Caco-2 (cell line): ENCODE measurements at regions not wholly inside any gene's neighbourhood (a gene's known extent, or its start where the extent isn't known, plus 50 kb on each side); places are given as distances from the start of the nearest gene placed in this dataset.
"Not testable (repeated sequence)": the region's sequence is repeated elsewhere in the genome, so short reads cannot be mapped to it uniquely, and the experiment has no call there.

ENCODE experiments used
- BruUV-seq: library from RNA; stranded (reverse); fragments of 400-500 nt; replicated peaks from 2 replicates; lab custom pipeline; 2021; lab: Mats Ljungman, UMichigan
- CTCF ChIA-PET: fragments of 300-600 bp; sonication (Branson Sonifier 250); formaldehyde crosslinking; loops from one replicate; lab custom pipeline; 2022; ENCODE audit warnings: antibody characterized with exemption; lab: Charles Lee
- POLR2A ChIA-PET: fragments of 300-600 bp; sonication (Branson Sonifier 250); formaldehyde crosslinking; loops from one replicate; lab custom pipeline; 2022; ENCODE audit warnings: antibody characterized with exemption; lab: Charles Lee
- DNase-seq, 2 experiments: peaks; one replicate each; pipeline versions ENCODE4 v3.0.0 to v3.0.0-alpha.2; 2020 to 2022
- H3K27me3 ChIP-seq: replicated peaks from 2 replicates; pipeline ENCODE4 v1.6.0; 2011; ENCODE audit warnings: low read length; ENCODE audit not compliant: control insufficient read depth, insufficient read depth
- H3K36me3 ChIP-seq: 2 replicates; pipeline ENCODE4 v1.5.1; 2011; ENCODE audit warnings: low read length; ENCODE audit not compliant: control insufficient read depth, insufficient read depth
- H3K4me1 ChIP-seq: fragments of 250-450 bp; sonication (Bioruptor Pico); 2 replicates; pipeline ENCODE4 v1.5.1; 2020; ENCODE audit warnings: mild to moderate bottlenecking
- H3K4me3 ChIP-seq: 2 replicates; pipeline ENCODE4 v1.5.1; 2011; ENCODE audit warnings: low read depth, mild to moderate bottlenecking, control low read depth, low read length
- H3K9me3 ChIP-seq: fragments of 250-450 bp; sonication (Bioruptor Pico); 2 replicates; pipeline ENCODE4 v1.5.1; 2020; ENCODE audit warnings: mild to moderate bottlenecking, moderate library complexity
- H3K27ac Mint-ChIP-seq: one replicate; pipeline ENCODE4 v1.8.0; 2022; ENCODE audit warnings: mixed read lengths; ENCODE audit not compliant: unreplicated experiment
- H3K27me3 Mint-ChIP-seq: one replicate; pipeline ENCODE4 v1.8.0; 2022; ENCODE audit warnings: mixed read lengths; ENCODE audit not compliant: insufficient read depth, unreplicated experiment
- H3K36me3 Mint-ChIP-seq: one replicate; pipeline ENCODE4 v1.8.0; 2022; ENCODE audit warnings: mild to moderate bottlenecking, mixed read lengths; ENCODE audit not compliant: insufficient read depth, unreplicated experiment
- H3K4me1 Mint-ChIP-seq: one replicate; pipeline ENCODE4 v1.8.0; 2022; ENCODE audit warnings: low read depth, mixed read lengths; ENCODE audit not compliant: unreplicated experiment
- H3K4me3 Mint-ChIP-seq: one replicate; pipeline ENCODE4 v1.8.0; 2022; ENCODE audit warnings: mild to moderate bottlenecking, moderate library complexity, mixed read lengths; ENCODE audit not compliant: unreplicated experiment
- H3K9me3 Mint-ChIP-seq: one replicate; pipeline ENCODE4 v1.8.0; 2022; ENCODE audit warnings: mixed read lengths; ENCODE audit not compliant: unreplicated experiment
- intact Hi-C: fragments of 100-400 bp; cut with micrococcal nuclease; formaldehyde crosslinking; loops from one replicate; pipeline ENCODE4 v1.10.0; 2022; ENCODE audit not compliant: unreplicated experiment
- TF ChIP-seq, protein P1 (sequence below), 2 experiments: fragments of 200-600 bp in 1 of 2; IDR thresholded peaks; 1 replicate in 1 of 2; 2 replicates in 1 of 2; pipeline versions ENCODE4 v1.5.1 to v1.8.0; 2011 to 2022; ENCODE audit warnings: antibody characterized with exemption in 1 of 2, control low read depth in 1 of 2, inconsistent platforms in 1 of 2, low read depth in 1 of 2, low read length in 1 of 2, mild to moderate bottlenecking in 1 of 2, moderate library complexity in 1 of 2; ENCODE audit not compliant: insufficient read depth in 1 of 2, severe bottlenecking in 1 of 2, unreplicated experiment in 1 of 2

- ChIA-PET CTCF (no interaction called here), POLR2A (no interaction called here)
- H3K4me3 Mint-ChIP-seq, result no peak overlapping the region
- Histone ChIP-seq H3K4me1 (no peaks in the 10 kb centered on the region), H3K27me3 (no peaks in the 10 kb centered on the region; the same call in 1 of the 2 replicates), H3K9me3 (no peaks in the 10 kb centered on the region), H3K36me3 (no peaks in the 10 kb centered on the region), H3K4me3 (no peak overlapping the region)
- BruUV-seq, result no TSS peak
- TF ChIP-seq, protein P1, sequence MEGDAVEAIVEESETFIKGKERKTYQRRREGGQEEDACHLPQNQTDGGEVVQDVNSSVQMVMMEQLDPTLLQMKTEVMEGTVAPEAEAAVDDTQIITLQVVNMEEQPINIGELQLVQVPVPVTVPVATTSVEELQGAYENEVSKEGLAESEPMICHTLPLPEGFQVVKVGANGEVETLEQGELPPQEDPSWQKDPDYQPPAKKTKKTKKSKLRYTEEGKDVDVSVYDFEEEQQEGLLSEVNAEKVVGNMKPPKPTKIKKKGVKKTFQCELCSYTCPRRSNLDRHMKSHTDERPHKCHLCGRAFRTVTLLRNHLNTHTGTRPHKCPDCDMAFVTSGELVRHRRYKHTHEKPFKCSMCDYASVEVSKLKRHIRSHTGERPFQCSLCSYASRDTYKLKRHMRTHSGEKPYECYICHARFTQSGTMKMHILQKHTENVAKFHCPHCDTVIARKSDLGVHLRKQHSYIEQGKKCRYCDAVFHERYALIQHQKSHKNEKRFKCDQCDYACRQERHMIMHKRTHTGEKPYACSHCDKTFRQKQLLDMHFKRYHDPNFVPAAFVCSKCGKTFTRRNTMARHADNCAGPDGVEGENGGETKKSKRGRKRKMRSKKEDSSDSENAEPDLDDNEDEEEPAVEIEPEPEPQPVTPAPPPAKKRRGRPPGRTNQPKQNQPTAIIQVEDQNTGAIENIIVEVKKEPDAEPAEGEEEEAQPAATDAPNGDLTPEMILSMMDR (IDR thresholded peaks at IDR 0.05; ENCODE audit: insufficient read depth in 1 of 2, low read depth in 1 of 2, low read length in 1 of 2, severe bottlenecking in 1 of 2, unreplicated experiment in 1 of 2), result no peak
- DNase-seq, result peak in 1 of 2 experiments; percentile 16
- peaks cover 6% of the 10 kb centered on the region for H3K27me3 Mint-ChIP-seq
- intact Hi-C loops, result no loop called here
- no peaks in the 10 kb centered on the region for H3K4me1 Mint-ChIP-seq
- H3K36me3 Mint-ChIP-seq, result no peaks in the 10 kb centered on the region
- H3K27ac Mint-ChIP-seq, result no peak overlapping the region
- no peaks in the 10 kb centered on the region for H3K9me3 Mint-ChIP-seq
Observed at GRCh38 chr20:60104993-60105803, 147.0 kb downstream of the CDH26 start.

- H3K4me3 Mint-ChIP-seq, BruUV-seq, H3K4me3 ChIP-seq, H3K4me1 ChIP-seq, CTCF ChIA-PET, POLR2A ChIA-PET, intact Hi-C loops, H3K27me3 ChIP-seq, H3K27ac Mint-ChIP-seq, H3K36me3 ChIP-seq, H3K4me1 Mint-ChIP-seq, H3K9me3 Mint-ChIP-seq, H3K9me3 ChIP-seq, H3K36me3 Mint-ChIP-seq: not testable (repeated sequence)
- H3K27me3 Mint-ChIP-seq, result peaks cover 12% of the 10 kb centered on the region
- DNase-seq, result peak in 1 of 2 experiments; percentile 7
Observed at GRCh38 chr20:60106186-60106585, 148.0 kb downstream of the CDH26 start.

GRCh38 chr20:60107621-60108390 lies 149.6 kb downstream of the CDH26 start:
- H3K27me3 Mint-ChIP-seq, result peaks cover 14% of the 10 kb centered on the region
- H3K36me3 ChIP-seq, result no peaks in the 10 kb centered on the region

More at GRCh38 chr20:60107621-60108390, 149.6 kb downstream of the CDH26 start:
- Histone ChIP-seq H3K27me3 (no peaks in the 10 kb centered on the region; the same call in 1 of the 2 replicates), H3K4me3 (no peak overlapping the region), H3K9me3 (no peaks in the 10 kb centered on the region), H3K4me1 (no peaks in the 10 kb centered on the region)
- TF ChIP-seq, protein P1 (IDR thresholded peaks at IDR 0.05; ENCODE audit: insufficient read depth in 1 of 2, low read depth in 1 of 2, low read length in 1 of 2, severe bottlenecking in 1 of 2, unreplicated experiment in 1 of 2), result no peak
- ChIA-PET POLR2A (no interaction called here), CTCF (interaction anchor here (0.6 to 1.5 kb wide), 2 partner anchors 50 to 150 kb away, joined by 3 to 8 read pairs; partner anchors contain the start of gene CDH26)
- no peaks in the 10 kb centered on the region for H3K4me1 Mint-ChIP-seq
- H3K27ac Mint-ChIP-seq, result no peak overlapping the region
- intact Hi-C loops, result no loop called here
- H3K36me3 Mint-ChIP-seq, result no peaks in the 10 kb centered on the region
- BruUV-seq, result no TSS peak
- peak in 1 of 2 experiments; percentile 41 for DNase-seq
- H3K9me3 Mint-ChIP-seq, result no peaks in the 10 kb centered on the region
- no peak overlapping the region for H3K4me3 Mint-ChIP-seq
